HepG2 (cell line): ENCODE measurements at regions not wholly inside any gene's neighbourhood (a gene's known extent, or its start where the extent isn't known, plus 50 kb on each side); places are given as distances from the start of the nearest gene placed in this dataset.

ENCODE experiments used
- ATM ChIP-seq: fragments of 450-650 bp; IDR thresholded peaks from 2 replicates; pipeline ENCODE4 v1.7.1; 2017; ENCODE audit warnings: mild to moderate bottlenecking, borderline replicate concordance
- BRD4 ChIP-seq: sonication (generic); formaldehyde crosslinking; IDR thresholded peaks from 2 replicates; pipeline ENCODE4 v1.4.0; 2020; ENCODE audit warnings: missing genetic modification reagents
- EZH2 ChIP-seq: conservative IDR thresholded peaks from 2 replicates; pipeline ENCODE4 v1.6.1; 2012; ENCODE audit warnings: mild to moderate bottlenecking, low read depth, low read length, moderate library complexity
- ISL2 ChIP-seq: sonication (generic); formaldehyde crosslinking; IDR thresholded peaks from 2 replicates; pipeline ENCODE4 v1.5.0; 2020; ENCODE audit warnings: missing genetic modification reagents
- MED8 ChIP-seq: sonication (generic); formaldehyde crosslinking; IDR thresholded peaks from 2 replicates; pipeline ENCODE4 v1.8.1; 2023; ENCODE audit warnings: mild to moderate bottlenecking, missing genetic modification reagents; ENCODE audit not compliant: insufficient replicate concordance
- MEIS1 ChIP-seq: sonication (generic); formaldehyde crosslinking; IDR thresholded peaks from 2 replicates; pipeline ENCODE4 v1.9.0; 2021; ENCODE audit warnings: mild to moderate bottlenecking, missing genetic modification reagents, moderate library complexity, borderline replicate concordance
- PHF8 ChIP-seq: sonication (generic); formaldehyde crosslinking; IDR thresholded peaks from 2 replicates; pipeline ENCODE4 v1.5.0; 2020; ENCODE audit warnings: missing genetic modification reagents
- SNRNP70 ChIP-seq: fragments of 200-400 bp; formaldehyde crosslinking; IDR thresholded peaks from 2 replicates; pipeline ENCODE4 v1.6.1; 2017; ENCODE audit warnings: mild to moderate bottlenecking, low read depth, low read length, moderate library complexity
- SP2 ChIP-seq: sonication (generic); formaldehyde crosslinking; IDR thresholded peaks from 2 replicates; pipeline ENCODE4 v1.5.1; 2020; ENCODE audit warnings: mild to moderate bottlenecking, missing genetic modification reagents
- TAF15 ChIP-seq: fragments of 200-400 bp; formaldehyde crosslinking; IDR thresholded peaks from one replicate; pipeline ENCODE4 v1.6.1; 2018; ENCODE audit warnings: mild to moderate bottlenecking, low read depth, low read length; ENCODE audit not compliant: poor library complexity, severe bottlenecking
- TCF12 ChIP-seq, 2 experiments: fragments of 450-650 bp in 1 of 2; sonication (generic) in 1 of 2; formaldehyde crosslinking in 1 of 2; IDR thresholded peaks; 2 replicates each; pipeline versions ENCODE4 v1.6.1 to v1.8.0; 2017 to 2022; ENCODE audit warnings: antibody characterized with exemption in 1 of 2, mild to moderate bottlenecking in 1 of 2, missing genetic modification reagents in 1 of 2, moderate library complexity in 1 of 2
- TCF7 ChIP-seq: sonication (generic); IDR thresholded peaks from 2 replicates; pipeline ENCODE4 v1.6.1; 2016; ENCODE audit warnings: antibody characterized with exemption, low read depth
- TP53 ChIP-seq: sonication (generic); formaldehyde crosslinking; conservative IDR thresholded peaks from 2 replicates; pipeline ENCODE4 v1.4.0; 2020; ENCODE audit warnings: missing genetic modification reagents
- ZBTB3 ChIP-seq: sonication (generic); formaldehyde crosslinking; IDR thresholded peaks from 2 replicates; pipeline ENCODE4 v1.4.0; 2020; ENCODE audit warnings: low read depth, mild to moderate bottlenecking, moderate library complexity, missing genetic modification reagents, borderline replicate concordance
- ZBTB7B ChIP-seq: sonication (generic); formaldehyde crosslinking; IDR thresholded peaks from 2 replicates; pipeline ENCODE4 v1.4.0; 2020; ENCODE audit warnings: missing genetic modification reagents
- ZFAT ChIP-seq: sonication (generic); formaldehyde crosslinking; conservative IDR thresholded peaks from 2 replicates; pipeline ENCODE4 v1.8.1; 2023; ENCODE audit warnings: missing genetic modification reagents, inconsistent platforms
- ZNF138 ChIP-seq: sonication (generic); formaldehyde crosslinking; IDR thresholded peaks from 2 replicates; pipeline ENCODE4 v1.5.0; 2020; ENCODE audit warnings: mild to moderate bottlenecking, low read depth, missing genetic modification reagents
- ZNF17 ChIP-seq: sonication (generic); formaldehyde crosslinking; IDR thresholded peaks from 2 replicates; pipeline ENCODE4 v1.5.0; 2020; ENCODE audit warnings: mild to moderate bottlenecking, missing genetic modification reagents
- ZNF619 ChIP-seq: sonication (generic); formaldehyde crosslinking; IDR thresholded peaks from 2 replicates; pipeline ENCODE4 v1.4.0; 2020; ENCODE audit warnings: mild to moderate bottlenecking, missing genetic modification reagents
- TF ChIP-seq, protein P1 (sequence below): sonication (generic); formaldehyde crosslinking; IDR thresholded peaks from 2 replicates; pipeline ENCODE4 v1.4.0; 2020; ENCODE audit warnings: missing genetic modification reagents, mild to moderate bottlenecking, borderline replicate concordance
- TF ChIP-seq, protein P2 (sequence below): sonication (generic); formaldehyde crosslinking; IDR thresholded peaks from 2 replicates; pipeline ENCODE4 v1.8.1; 2023; ENCODE audit warnings: missing genetic modification reagents, mild to moderate bottlenecking, borderline replicate concordance
- TF ChIP-seq, protein P3 (sequence below): sonication (generic); formaldehyde crosslinking; IDR thresholded peaks from 2 replicates; pipeline ENCODE4 v1.5.1; 2020; ENCODE audit warnings: mild to moderate bottlenecking, moderate library complexity, missing genetic modification reagents
- TF ChIP-seq, protein P4 (sequence below): sonication (generic); formaldehyde crosslinking; IDR thresholded peaks from 2 replicates; pipeline ENCODE4 v1.4.0; 2020; ENCODE audit warnings: mild to moderate bottlenecking, low read depth, missing genetic modification reagents
- TF ChIP-seq, protein P5 (sequence below): sonication (generic); formaldehyde crosslinking; IDR thresholded peaks from 2 replicates; pipeline ENCODE4 v1.8.0; 2022; ENCODE audit warnings: missing genetic modification reagents, mild to moderate bottlenecking, moderate library complexity, borderline replicate concordance

DNA sequence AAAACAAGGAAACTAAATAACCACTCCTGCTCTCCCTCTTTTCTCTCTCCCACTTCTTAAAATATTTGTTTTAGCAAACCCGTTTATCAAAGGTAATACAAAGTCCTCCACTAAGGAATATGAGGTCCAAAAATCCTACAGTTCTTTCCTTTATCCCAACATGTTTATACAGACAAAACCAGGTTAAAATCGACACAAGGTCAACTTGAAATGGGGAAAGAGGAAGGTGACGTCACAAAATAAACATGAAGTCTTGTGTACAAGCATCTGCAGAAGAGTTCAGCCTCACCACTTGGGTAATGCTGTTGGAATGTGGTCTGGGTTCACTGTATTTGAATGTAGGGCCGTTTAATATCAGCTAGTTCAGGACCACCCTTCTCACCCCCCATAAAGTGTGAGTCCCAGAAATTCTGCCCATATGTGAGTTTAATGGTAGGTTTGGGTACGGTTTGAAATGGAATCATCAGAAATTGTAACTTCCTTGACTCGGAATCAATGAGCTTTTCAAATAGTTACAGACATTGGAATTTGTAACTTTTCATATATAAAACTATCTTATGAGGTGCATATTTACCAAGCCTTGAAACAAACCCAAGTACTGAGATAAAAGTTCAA is 120.0 kb upstream of the SLC38A2 start (continued):
- TF ChIP-seq, protein P1, sequence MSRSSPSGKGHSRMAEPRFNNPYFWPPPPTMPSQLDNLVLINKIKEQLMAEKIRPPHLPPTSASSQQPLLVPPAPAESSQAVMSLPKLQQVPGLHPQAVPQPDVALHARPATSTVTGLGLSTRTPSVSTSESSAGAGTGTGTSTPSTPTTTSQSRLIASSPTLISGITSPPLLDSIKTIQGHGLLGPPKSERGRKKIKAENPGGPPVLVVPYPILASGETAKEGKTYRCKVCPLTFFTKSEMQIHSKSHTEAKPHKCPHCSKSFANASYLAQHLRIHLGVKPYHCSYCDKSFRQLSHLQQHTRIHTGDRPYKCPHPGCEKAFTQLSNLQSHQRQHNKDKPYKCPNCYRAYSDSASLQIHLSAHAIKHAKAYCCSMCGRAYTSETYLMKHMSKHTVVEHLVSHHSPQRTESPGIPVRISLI: 0 out of 2 replicates have a peak, but pooled peaks have one; percentile 43
- TF ChIP-seq ATM (no peak), EZH2 (no peak), TCF7 (peak; percentile 96), TCF12 (IDR thresholded peaks at IDR 0.05) (no peak), TCF12 (CRISPR knock-in tag; IDR thresholded peaks at IDR 0.05) (peak; percentile 97), PHF8 (CRISPR knock-in tag) (0 out of 2 replicates have a peak, but pooled peaks have one; percentile 24), TAF15 (no peak), ZBTB3 (CRISPR knock-in tag) (0 out of 2 replicates have a peak, but pooled peaks have one; percentile 36), MEIS1 (CRISPR knock-in tag) (peak; percentile 32; the same call in 1 of the 2 replicates), MED8 (peak; percentile 99), ZNF138 (CRISPR knock-in tag) (no peak), SP2 (CRISPR knock-in tag) (no peak), ZNF619 (CRISPR knock-in tag) (no peak), BRD4 (CRISPR knock-in tag) (peak; percentile 86), ZNF17 (CRISPR knock-in tag) (no peak), SNRNP70 (no peak), ISL2 (peak; percentile 99), ZBTB7B (peak; percentile 99), TP53 (peak; percentile 82), ZFAT (CRISPR knock-in tag) (no peak)
- TF ChIP-seq, protein P2, sequence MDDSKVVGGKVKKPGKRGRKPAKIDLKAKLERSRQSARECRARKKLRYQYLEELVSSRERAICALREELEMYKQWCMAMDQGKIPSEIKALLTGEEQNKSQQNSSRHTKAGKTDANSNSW: no peak
- TF ChIP-seq, protein P3, sequence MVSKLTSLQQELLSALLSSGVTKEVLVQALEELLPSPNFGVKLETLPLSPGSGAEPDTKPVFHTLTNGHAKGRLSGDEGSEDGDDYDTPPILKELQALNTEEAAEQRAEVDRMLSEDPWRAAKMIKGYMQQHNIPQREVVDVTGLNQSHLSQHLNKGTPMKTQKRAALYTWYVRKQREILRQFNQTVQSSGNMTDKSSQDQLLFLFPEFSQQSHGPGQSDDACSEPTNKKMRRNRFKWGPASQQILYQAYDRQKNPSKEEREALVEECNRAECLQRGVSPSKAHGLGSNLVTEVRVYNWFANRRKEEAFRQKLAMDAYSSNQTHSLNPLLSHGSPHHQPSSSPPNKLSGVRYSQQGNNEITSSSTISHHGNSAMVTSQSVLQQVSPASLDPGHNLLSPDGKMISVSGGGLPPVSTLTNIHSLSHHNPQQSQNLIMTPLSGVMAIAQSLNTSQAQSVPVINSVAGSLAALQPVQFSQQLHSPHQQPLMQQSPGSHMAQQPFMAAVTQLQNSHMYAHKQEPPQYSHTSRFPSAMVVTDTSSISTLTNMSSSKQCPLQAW (CRISPR knock-in tag): peak; percentile 88
- TF ChIP-seq, protein P4, sequence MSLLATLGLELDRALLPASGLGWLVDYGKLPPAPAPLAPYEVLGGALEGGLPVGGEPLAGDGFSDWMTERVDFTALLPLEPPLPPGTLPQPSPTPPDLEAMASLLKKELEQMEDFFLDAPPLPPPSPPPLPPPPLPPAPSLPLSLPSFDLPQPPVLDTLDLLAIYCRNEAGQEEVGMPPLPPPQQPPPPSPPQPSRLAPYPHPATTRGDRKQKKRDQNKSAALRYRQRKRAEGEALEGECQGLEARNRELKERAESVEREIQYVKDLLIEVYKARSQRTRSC (CRISPR knock-in tag): no peak
- TF ChIP-seq, protein P5, sequence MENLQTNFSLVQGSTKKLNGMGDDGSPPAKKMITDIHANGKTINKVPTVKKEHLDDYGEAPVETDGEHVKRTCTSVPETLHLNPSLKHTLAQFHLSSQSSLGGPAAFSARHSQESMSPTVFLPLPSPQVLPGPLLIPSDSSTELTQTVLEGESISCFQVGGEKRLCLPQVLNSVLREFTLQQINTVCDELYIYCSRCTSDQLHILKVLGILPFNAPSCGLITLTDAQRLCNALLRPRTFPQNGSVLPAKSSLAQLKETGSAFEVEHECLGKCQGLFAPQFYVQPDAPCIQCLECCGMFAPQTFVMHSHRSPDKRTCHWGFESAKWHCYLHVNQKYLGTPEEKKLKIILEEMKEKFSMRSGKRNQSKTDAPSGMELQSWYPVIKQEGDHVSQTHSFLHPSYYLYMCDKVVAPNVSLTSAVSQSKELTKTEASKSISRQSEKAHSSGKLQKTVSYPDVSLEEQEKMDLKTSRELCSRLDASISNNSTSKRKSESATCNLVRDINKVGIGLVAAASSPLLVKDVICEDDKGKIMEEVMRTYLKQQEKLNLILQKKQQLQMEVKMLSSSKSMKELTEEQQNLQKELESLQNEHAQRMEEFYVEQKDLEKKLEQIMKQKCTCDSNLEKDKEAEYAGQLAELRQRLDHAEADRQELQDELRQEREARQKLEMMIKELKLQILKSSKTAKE (CRISPR knock-in tag): peak; percentile 96
